ENCODE measurements at regions not wholly inside any gene's neighbourhood (a gene's known extent, or its start where the extent isn't known, plus 50 kb on each side); places are given as distances from the start of the nearest gene placed in this dataset.

- no peak for TF ChIP-seq POLR2AphosphoS5 (IDR thresholded peaks at IDR 0.05; ENCODE audit: low read depth, low read length)
- TF ChIP-seq FOXP2 (optimal IDR thresholded peaks at IDR 0.05; ENCODE audit: borderline replicate concordance, extremely low read depth, extremely low read length, insufficient read depth), result no peak
- TF ChIP-seq REST (IDR thresholded peaks at IDR 0.05; ENCODE audit: insufficient read depth in 1 of 2, low read depth in 2 of 2, low read length in 2 of 2), result no peak
- TF ChIP-seq SIN3A (IDR thresholded peaks at IDR 0.05; ENCODE audit: borderline replicate concordance, insufficient read depth, low read length), result no peak
- TF ChIP-seq TAF1 (IDR thresholded peaks at IDR 0.05; ENCODE audit: borderline replicate concordance, insufficient read depth, low read length), result no peak
These were observed 437.8 kb upstream of the HSF2 start for GRCh38 chr6:121961619-121962125.

Data from PFSK-1 (cell line).